Stimulated activated CD8-positive, alpha-beta memory T cell treated with anti-CD3 and anti-CD28 coated beads, Interleukin-4, amount 100 ng/mL, for 24 hours (primary cell): ENCODE measurements at regions not wholly inside any gene's neighbourhood (a gene's known extent, or its start where the extent isn't known, plus 50 kb on each side); places are given as distances from the start of the nearest gene placed in this dataset.

Experiments used
- DNase-seq: peaks from one replicate; pipeline ENCODE4 v3.0.0-alpha.2; 2020; ENCODE audit warnings: low read depth

- no peak for DNase-seq
These were observed 512.0 kb downstream of the TCERG1L start for GRCh38 chr10:130799532-130799931.

DNA sequence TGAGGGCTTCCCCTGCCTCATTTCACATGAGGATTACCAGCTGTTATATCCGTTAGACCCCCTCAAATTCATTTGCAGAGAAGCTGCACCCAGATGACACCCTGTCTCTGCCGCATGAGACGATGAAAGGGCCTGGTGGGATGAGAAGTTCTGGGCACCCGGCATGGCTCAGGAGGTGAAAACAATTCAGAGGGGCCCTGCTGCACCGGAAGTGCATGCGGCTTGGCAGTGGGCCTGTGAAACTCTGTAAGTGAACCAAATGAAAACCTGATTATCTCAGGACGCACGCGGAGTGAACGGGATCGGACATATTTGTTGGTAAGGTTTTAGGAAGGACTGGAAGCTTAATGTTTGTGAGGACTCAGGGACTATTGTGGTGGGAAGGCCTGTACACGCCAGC, 511.2 kb downstream of the TCERG1L start:
- no peak for DNase-seq

GRCh38 chr10:130801276-130801675, 510.2 kb downstream of the TCERG1L start:
- no peak for DNase-seq

DNA sequence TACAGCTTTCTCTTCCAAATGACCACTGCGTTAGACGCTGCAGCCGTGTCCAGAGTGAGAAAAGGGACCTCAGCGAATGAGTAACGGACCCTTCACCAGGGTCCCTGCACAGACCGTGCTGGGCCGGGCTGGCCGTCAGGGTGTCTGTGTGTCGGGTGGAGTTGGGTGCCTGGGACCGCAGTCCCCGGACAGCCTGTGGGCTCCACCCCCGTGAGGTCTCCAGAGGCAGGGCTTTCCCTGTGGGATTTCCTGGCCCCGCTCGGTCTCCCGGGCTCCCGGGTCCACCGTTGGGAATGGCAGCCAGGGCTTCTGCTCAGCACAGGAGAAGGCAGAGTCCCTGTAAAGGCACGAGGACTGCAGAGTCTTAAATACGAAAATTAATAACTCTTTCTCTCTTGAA, 509.7 kb downstream of the TCERG1L start:
- DNase-seq = no peak

- no peak for DNase-seq
These were observed 509.2 kb downstream of the TCERG1L start for GRCh38 chr10:130802301-130802700.

- DNase-seq = no peak
These were observed 507.2 kb downstream of the TCERG1L start for GRCh38 chr10:130804281-130804680.

GRCh38 chr10:130804778-130805634, 506.5 kb downstream of the TCERG1L start:
- no peak for DNase-seq

GRCh38 chr10:130805635-130806030, 505.9 kb downstream of the TCERG1L start:
- no peak for DNase-seq

GRCh38 chr10:130806426-130806825, 505.1 kb downstream of the TCERG1L start:
- DNase-seq = no peak

DNA sequence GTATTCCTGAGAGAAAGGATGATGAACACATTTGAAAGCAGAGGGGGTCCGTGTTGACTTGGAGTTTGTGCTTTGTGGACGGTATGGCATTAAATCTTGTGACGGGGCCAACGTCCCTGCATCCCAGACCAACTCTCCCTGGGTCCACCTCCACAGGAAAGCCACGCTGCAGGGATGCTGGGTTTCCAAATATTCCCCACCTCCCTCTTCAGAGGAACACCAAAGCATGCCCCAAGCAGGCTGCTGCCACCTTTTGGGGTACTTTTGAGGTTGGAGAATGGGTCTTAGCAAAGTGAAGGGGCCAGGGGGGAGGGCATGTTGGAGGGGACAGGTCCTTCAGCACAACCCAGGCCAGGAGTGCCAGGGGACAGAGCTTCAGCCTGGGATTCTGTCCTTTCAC, 504.4 kb downstream of the TCERG1L start:
- no peak for DNase-seq

DNA sequence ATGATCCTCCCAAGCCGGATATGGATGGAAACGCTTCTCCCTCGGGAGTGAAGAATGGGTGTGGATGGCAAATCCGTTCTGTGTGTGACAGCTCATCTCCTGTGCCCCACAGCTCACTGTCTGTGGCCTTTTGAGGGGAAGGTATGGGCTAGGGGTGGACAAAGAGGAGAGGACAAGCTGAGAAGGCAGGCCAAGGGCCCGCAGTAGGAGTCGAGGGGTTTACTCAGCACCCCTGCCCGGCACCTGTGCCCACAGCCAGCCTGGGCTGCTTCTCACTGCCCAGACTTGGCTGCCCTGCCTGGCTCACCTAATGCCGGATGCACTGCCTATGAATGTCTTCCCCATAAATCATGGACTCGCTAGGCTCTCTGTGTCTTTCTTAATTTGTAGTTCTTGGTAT, 503.8 kb downstream of the TCERG1L start:
- no peak for DNase-seq

DNA sequence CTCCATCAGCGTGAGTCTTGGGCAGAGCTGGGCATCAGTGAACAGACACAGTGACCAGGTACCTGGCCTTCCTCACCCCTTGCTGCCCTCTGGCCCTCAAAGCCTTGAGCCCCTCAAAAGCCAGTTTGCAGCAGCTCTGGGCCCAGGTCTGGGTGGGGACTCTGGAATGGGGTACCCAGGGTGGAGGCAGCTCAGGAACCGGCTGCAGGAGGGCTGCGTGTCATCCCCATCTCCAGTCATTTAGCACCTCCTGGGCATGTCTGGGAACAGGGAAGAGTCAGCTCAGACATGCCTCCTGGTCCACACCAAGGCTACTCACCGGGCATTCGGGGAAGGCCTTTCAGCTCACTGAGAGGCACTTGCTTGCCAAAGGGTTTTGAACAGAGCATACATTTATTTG, 503.3 kb downstream of the TCERG1L start:
- no peak for DNase-seq

DNA sequence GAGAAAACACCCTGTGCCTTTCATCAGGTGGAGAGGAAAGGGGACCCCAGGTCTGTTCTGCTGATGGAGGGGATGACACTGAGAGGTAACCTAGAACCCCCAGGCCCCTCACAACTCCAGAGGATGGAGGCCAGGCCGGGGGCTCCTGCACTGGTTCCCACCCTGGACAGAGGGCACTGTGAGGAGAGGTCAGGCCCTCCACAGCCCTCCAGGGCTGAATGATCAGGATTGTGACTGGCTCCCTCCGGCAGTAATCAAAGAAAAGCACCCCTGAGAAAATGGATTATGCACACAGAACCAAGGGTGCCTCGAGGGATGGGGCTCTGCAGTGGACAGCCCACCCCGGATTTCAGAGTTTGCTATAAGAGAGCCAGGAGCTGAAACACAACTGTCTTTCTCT, 502.8 kb downstream of the TCERG1L start:
- no peak for DNase-seq

GRCh38 chr10:130809181-130809580, 502.3 kb downstream of the TCERG1L start:
- no peak for DNase-seq

DNA sequence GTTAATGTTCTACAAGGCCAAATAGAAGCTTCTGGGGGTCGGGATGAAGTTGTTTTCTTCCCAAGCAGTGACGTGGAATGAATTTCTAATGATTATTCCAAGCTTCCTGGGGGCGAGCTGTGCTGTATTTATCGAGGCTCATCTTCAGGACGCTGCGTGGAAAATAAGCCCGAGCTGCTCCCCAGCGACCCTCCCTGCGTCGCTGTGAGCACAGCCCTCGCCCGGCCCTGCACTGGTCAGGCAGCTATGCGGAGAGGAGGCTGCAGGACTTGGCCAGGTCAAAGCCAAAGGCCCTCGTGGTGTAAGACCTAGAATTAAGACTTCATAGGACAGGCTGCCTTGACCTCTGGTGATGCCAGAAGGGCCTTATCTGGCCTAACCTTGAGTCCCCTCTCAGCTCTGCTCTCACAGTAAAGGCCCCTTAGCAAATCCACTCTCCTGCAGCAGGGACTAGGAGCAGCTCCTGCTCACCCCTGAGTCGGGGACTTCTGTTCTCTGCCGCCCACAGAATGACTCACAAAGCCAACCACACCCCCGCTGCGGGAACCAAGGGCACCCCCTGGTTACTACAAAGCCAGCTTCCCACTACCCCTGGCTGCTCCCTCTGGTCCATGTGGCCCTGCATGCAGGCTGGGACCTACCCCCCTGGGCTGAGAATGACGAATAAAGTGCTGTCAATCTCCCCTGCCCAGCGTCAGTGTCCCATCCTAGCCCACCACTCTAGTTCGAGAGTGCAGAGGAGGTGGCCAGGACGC, 501.6 kb downstream of the TCERG1L start:
- no peak for DNase-seq

GRCh38 chr10:130810856-130811255, 500.7 kb downstream of the TCERG1L start:
- no peak for DNase-seq

DNA sequence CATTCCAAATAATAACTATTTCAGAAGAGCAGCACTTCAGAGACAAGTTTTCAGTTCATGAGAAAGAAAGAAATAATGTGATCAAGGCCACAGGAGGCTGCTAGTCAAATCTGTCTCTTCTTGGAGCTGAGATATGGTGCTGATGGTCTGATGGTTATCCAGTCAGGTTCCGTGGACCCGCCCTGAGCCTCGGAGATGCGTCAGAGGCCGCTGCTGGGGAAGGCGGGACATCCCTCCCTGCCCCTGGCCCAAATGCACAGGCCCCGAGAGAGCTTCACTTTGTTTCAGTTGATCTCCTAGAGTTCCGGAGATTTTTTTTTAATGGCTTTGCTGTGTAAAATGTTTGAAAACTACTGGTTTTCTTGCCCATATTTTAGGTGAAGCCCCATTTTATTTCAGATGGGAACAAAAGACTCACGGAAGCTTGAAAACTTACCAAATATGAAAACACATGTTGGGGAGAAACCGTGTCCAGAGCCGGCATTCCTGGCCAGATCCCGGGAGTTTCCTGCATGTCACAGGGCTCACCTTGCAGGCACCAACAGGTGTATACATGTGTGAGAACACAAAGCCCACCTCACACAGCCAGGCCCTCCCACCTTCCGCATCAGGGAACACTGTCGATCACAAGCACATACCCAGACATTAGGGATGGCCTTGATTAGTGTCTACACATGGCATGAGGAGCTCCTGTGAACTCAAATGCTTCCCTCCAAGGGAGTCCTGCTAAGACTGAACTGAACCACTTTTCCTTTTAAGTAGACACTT, 499.0 kb downstream of the TCERG1L start:
- no peak for DNase-seq

DNA sequence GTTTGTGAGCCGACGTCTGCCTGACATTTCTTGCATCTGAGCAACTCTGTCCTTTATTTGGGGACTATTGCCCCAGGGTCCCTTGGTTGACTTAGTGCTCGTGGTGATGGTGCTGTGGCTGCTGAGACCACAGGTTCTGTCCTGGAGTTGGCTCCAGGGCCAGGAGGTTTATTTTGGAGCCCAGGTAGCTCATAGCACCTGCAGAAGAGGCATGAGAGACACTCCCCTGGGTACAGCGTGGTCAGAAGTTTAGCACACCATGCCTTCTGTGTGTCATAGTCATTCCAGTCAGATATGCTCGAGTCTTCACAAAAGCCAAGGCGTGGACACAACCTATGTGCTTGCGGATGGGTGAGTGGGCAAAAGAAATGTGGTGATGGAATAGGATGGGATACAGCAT, 496.9 kb downstream of the TCERG1L start:
- no peak for DNase-seq

- DNase-seq = no peak
These were observed 495.2 kb downstream of the TCERG1L start for GRCh38 chr10:130816116-130816901.

GRCh38 chr10:130817046-130817624, 494.4 kb downstream of the TCERG1L start:
- no peak for DNase-seq

DNA sequence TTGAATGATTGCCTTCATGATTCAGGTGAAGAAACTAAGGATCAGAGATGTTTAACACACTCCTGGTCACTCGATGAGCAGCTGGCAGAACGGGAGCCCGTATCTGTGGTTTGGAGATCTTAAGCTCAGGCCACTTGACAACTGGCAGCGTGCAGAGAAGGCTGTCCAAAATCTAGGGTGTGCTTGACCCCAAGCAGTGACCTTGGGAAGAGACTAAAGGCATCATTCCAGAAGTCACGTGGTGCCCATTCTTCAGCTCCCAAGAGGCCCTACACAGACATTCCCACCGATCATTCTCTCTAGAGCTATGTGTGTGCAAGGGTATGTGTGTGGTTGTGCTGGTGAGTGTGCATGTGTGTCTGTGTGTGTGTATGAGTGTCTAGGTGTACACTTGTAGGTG, 493.8 kb downstream of the TCERG1L start:
- DNase-seq = no peak
